Astrocyte (in vitro differentiated cells and primary cell): ENCODE measurements at regions not wholly inside any gene's neighbourhood (a gene's known extent, or its start where the extent isn't known, plus 50 kb on each side); places are given as distances from the start of the nearest gene placed in this dataset.

Experiments used
- DNase-seq: peaks from one replicate; pipeline ENCODE4 v3.0.0-alpha.2; 2010; ENCODE audit warnings: low read depth
- FAIRE-seq: peaks from 2 replicates; lab custom pipeline; 2011; peaks lifted over from hg19 to GRCh38; lab: Jason Lieb, UNC
- H2AFZ ChIP-seq: 2 replicates; pipeline ENCODE4 v1.6.0; 2012; ENCODE audit warnings: low read depth, low read length, inconsistent platforms
- H3K27ac ChIP-seq: 2 replicates; pipeline ENCODE4 v1.5.1; 2011; ENCODE audit warnings: low read depth, low read length, inconsistent platforms
- H3K27me3 ChIP-seq: 2 replicates; pipeline ENCODE4 v1.6.0; 2011; ENCODE audit warnings: low read length, inconsistent platforms; ENCODE audit not compliant: insufficient read depth
- H3K36me3 ChIP-seq: 2 replicates; pipeline ENCODE4 v1.5.1; 2011; ENCODE audit warnings: low read length, inconsistent platforms; ENCODE audit not compliant: insufficient read depth
- H3K4me1 ChIP-seq: 2 replicates; pipeline ENCODE4 v1.5.1; 2011; ENCODE audit warnings: low read length, inconsistent platforms; ENCODE audit not compliant: insufficient read depth
- H3K4me2 ChIP-seq: 2 replicates; pipeline ENCODE4 v1.6.0; 2012; ENCODE audit warnings: low read length, inconsistent platforms
- H3K4me3 ChIP-seq: 2 replicates; pipeline ENCODE4 v1.5.1; 2011; ENCODE audit warnings: low read depth, mild to moderate bottlenecking, low read length, inconsistent platforms; ENCODE audit not compliant: insufficient read depth
- H3K79me2 ChIP-seq: 2 replicates; pipeline ENCODE4 v1.6.0; 2012; ENCODE audit warnings: mild to moderate bottlenecking, low read length, inconsistent platforms; ENCODE audit not compliant: insufficient read depth
- H3K9ac ChIP-seq: 2 replicates; pipeline ENCODE4 v1.6.0; 2012; ENCODE audit warnings: mild to moderate bottlenecking, low read length, inconsistent platforms
- H3K9me3 ChIP-seq: 2 replicates; pipeline ENCODE4 v1.5.1; 2012; ENCODE audit warnings: low read depth, mild to moderate bottlenecking, low read length, inconsistent platforms; ENCODE audit not compliant: insufficient read depth
- H4K20me1 ChIP-seq: 2 replicates; pipeline ENCODE4 v1.6.0; 2012; ENCODE audit warnings: low read length, inconsistent platforms; ENCODE audit not compliant: insufficient read depth
- H3K27ac Mint-ChIP-seq: one replicate; pipeline ENCODE4 v1.8.0; 2021; ENCODE audit warnings: mild to moderate bottlenecking, mixed read lengths; ENCODE audit not compliant: unreplicated experiment
- H3K27me3 Mint-ChIP-seq: one replicate; pipeline ENCODE4 v1.8.0; 2021; ENCODE audit warnings: low read depth, mixed read lengths; ENCODE audit not compliant: unreplicated experiment
- H3K36me3 Mint-ChIP-seq: one replicate; pipeline ENCODE4 v1.8.0; 2021; ENCODE audit warnings: low read depth, mixed read lengths; ENCODE audit not compliant: unreplicated experiment
- H3K4me1 Mint-ChIP-seq: one replicate; pipeline ENCODE4 v1.8.0; 2021; ENCODE audit warnings: low read depth, mixed read lengths; ENCODE audit not compliant: unreplicated experiment
- H3K4me3 Mint-ChIP-seq: one replicate; pipeline ENCODE4 v1.8.0; 2021; ENCODE audit warnings: mild to moderate bottlenecking, moderate library complexity, mixed read lengths; ENCODE audit not compliant: unreplicated experiment
- H3K9me3 Mint-ChIP-seq: one replicate; pipeline ENCODE4 v1.8.0; 2021; ENCODE audit warnings: mild to moderate bottlenecking, mixed read lengths; ENCODE audit not compliant: unreplicated experiment
- CTCF ChIP-seq: IDR thresholded peaks from 2 replicates; pipeline ENCODE4 v1.5.1; 2011; ENCODE audit warnings: low read depth, mild to moderate bottlenecking, inconsistent platforms, low read length, moderate library complexity; ENCODE audit not compliant: insufficient read depth
- EZH2 ChIP-seq: IDR thresholded peaks from 2 replicates; pipeline ENCODE4 v1.6.1; 2012; ENCODE audit warnings: mild to moderate bottlenecking, low read length, inconsistent platforms; ENCODE audit not compliant: insufficient read depth

GRCh38 chr9:126204708-126205225 lies 121.9 kb upstream of the MVB12B start:
- TF ChIP-seq CTCF: no peak
- TF ChIP-seq EZH2: no peak
- Histone ChIP-seq H3K9me3 (no peaks in the 10 kb centered on the region), H3K27ac (no peak overlapping the region), H3K4me1 (no peaks in the 10 kb centered on the region), H3K27me3 (peaks cover 7% of the 10 kb centered on the region), H3K79me2 (no peaks in the 10 kb centered on the region), H4K20me1 (no peaks in the 10 kb centered on the region), H3K4me3 (no peak overlapping the region), H2AFZ (no peak overlapping the region), H3K9ac (no peak overlapping the region), H3K36me3 (no peaks in the 10 kb centered on the region), H3K4me2 (no peak overlapping the region)
- peaks cover 21% of the 10 kb centered on the region for H3K27me3 Mint-ChIP-seq
- H3K27ac Mint-ChIP-seq: no peak overlapping the region
- peaks cover 1% of the 10 kb centered on the region for H3K36me3 Mint-ChIP-seq
- H3K9me3 Mint-ChIP-seq: peaks cover 2% of the 10 kb centered on the region
- DNase-seq: no peak
- H3K4me1 Mint-ChIP-seq: no peaks in the 10 kb centered on the region
- no peak overlapping the region for H3K4me3 Mint-ChIP-seq
- FAIRE-seq: no peak

- no peak overlapping the region for H3K9ac ChIP-seq
- no peak overlapping the region for H2AFZ ChIP-seq
- no peak overlapping the region for H3K27ac Mint-ChIP-seq
- no peaks in the 10 kb centered on the region for H3K36me3 ChIP-seq
- peaks cover 7% of the 10 kb centered on the region for H3K27me3 ChIP-seq
- H3K27me3 Mint-ChIP-seq: peaks cover 21% of the 10 kb centered on the region
- no peak overlapping the region for H3K4me3 ChIP-seq
- peaks cover 1% of the 10 kb centered on the region for H3K36me3 Mint-ChIP-seq
- H3K4me1 ChIP-seq: no peaks in the 10 kb centered on the region
- DNase-seq (no peak), FAIRE-seq (no peak)
- no peaks in the 10 kb centered on the region for H3K4me1 Mint-ChIP-seq
- no peak overlapping the region for H3K4me3 Mint-ChIP-seq
- H3K9me3 ChIP-seq: no peaks in the 10 kb centered on the region
- H3K27ac ChIP-seq: no peak overlapping the region
- TF ChIP-seq CTCF (no peak), EZH2 (no peak)
- no peaks in the 10 kb centered on the region for H3K79me2 ChIP-seq
- H4K20me1 ChIP-seq: no peaks in the 10 kb centered on the region
- H3K9me3 Mint-ChIP-seq: peaks cover 2% of the 10 kb centered on the region
- H3K4me2 ChIP-seq: no peak overlapping the region
Measured at GRCh38 chr9:126205265-126205664, 121.4 kb upstream of the MVB12B start.

GRCh38 chr9:126205845-126206498 lies 120.7 kb upstream of the MVB12B start:
- H3K9ac ChIP-seq: no peak overlapping the region
- no peak for TF ChIP-seq EZH2
- TF ChIP-seq CTCF: no peak
- FAIRE-seq: no peak
- no peaks in the 10 kb centered on the region for H3K79me2 ChIP-seq
- H3K36me3 ChIP-seq: no peaks in the 10 kb centered on the region
- H3K4me3 Mint-ChIP-seq: no peak overlapping the region
- H3K36me3 Mint-ChIP-seq: peaks cover under 1% of the 10 kb centered on the region
- no peak overlapping the region for H3K4me2 ChIP-seq
- no peak overlapping the region for H3K4me3 ChIP-seq
- H2AFZ ChIP-seq: no peak overlapping the region
- no peaks in the 10 kb centered on the region for H3K4me1 ChIP-seq
- H3K27me3 ChIP-seq: peaks cover 9% of the 10 kb centered on the region
- H3K9me3 Mint-ChIP-seq: peaks cover 2% of the 10 kb centered on the region
- H3K27ac Mint-ChIP-seq: no peak overlapping the region
- H3K27me3 Mint-ChIP-seq: peaks cover 21% of the 10 kb centered on the region
- H3K27ac ChIP-seq: no peak overlapping the region
- H3K9me3 ChIP-seq: no peaks in the 10 kb centered on the region
- no peak for DNase-seq
- H4K20me1 ChIP-seq: no peaks in the 10 kb centered on the region
- H3K4me1 Mint-ChIP-seq: no peaks in the 10 kb centered on the region
